Left colon (tissue), 2 donors: ENCODE measurements at regions not wholly inside any gene's neighbourhood (a gene's known extent, or its start where the extent isn't known, plus 50 kb on each side); places are given as distances from the start of the nearest gene placed in this dataset.

ENCODE experiments used
- ATAC-seq: fragments of 200-7000 bp; cut with Tn5 transposase; one replicate; pipeline ENCODE4 v1.9.1; 2020; ENCODE audit warnings: mild to moderate bottlenecking, moderate library complexity
- DNase-seq, 2 donors: peaks; one replicate each; pipeline ENCODE4 v3.0.0-alpha.2; 2020
- intact Hi-C, 2 donors: fragments of 100-400 bp; cut with DNase I in 1 of 2; cut with micrococcal nuclease in 1 of 2; formaldehyde crosslinking; loops; one replicate each; pipeline versions ENCODE4 v1.11.2 to v1.14.0; 2022; cut with DNase I, micrococcal nuclease
- donor health status: DM: no; HTN: no; CAD: no.
- donor health status: DM: yes; HTN: yes; CAD: no.

- ATAC-seq = no peak
- no peak for DNase-seq
- intact Hi-C loops = no loop called here
Measured at GRCh38 chr6:139549561-139550070, 175.2 kb upstream of the CITED2 start.

- intact Hi-C loops = no loop called here
- ATAC-seq (no peak), DNase-seq (no peak)
Measured at GRCh38 chr6:139547804-139548203, 173.4 kb upstream of the CITED2 start.

GRCh38 chr6:139547122-139547776 lies 172.8 kb upstream of the CITED2 start:
- ATAC-seq (no peak), DNase-seq (no peak)
- intact Hi-C loops = no loop called here

- DNase-seq = no peak
- intact Hi-C loops = no loop called here
- no peak for ATAC-seq
Measured at GRCh38 chr6:139546106-139546472, 171.6 kb upstream of the CITED2 start.

GRCh38 chr6:139545206-139546105 lies 171.0 kb upstream of the CITED2 start:
- intact Hi-C loops = no loop called here
- ATAC-seq (peak; percentile 29), DNase-seq (no peak)

- intact Hi-C loops = no loop called here
- no peak for DNase-seq
- ATAC-seq = no peak
Measured at GRCh38 chr6:139544701-139545057, 170.2 kb upstream of the CITED2 start.

- ATAC-seq = no peak
- no peak for DNase-seq
- intact Hi-C loops = no loop called here
Measured at GRCh38 chr6:139542351-139542750, 167.9 kb upstream of the CITED2 start.

- DNase-seq (no peak), ATAC-seq (no peak)
- intact Hi-C loops = no loop called here
Measured at GRCh38 chr6:139540894-139541293, 166.4 kb upstream of the CITED2 start.

GRCh38 chr6:139540276-139540675 lies 165.8 kb upstream of the CITED2 start:
- intact Hi-C loops = no loop called here
- no peak for ATAC-seq
- no peak for DNase-seq

GRCh38 chr6:139539852-139540251 lies 165.4 kb upstream of the CITED2 start:
- ATAC-seq (no peak), DNase-seq (peak; percentile 31 to 33)
- intact Hi-C loops = no loop called here

- intact Hi-C loops = no loop called here
- DNase-seq (no peak), ATAC-seq (no peak)
Measured at GRCh38 chr6:139538366-139538765, 163.9 kb upstream of the CITED2 start.

- peak; percentile 28 to 53 for DNase-seq
- ATAC-seq = peak; percentile 73
- intact Hi-C loops = no loop called here
Measured at GRCh38 chr6:139536751-139537617, 162.5 kb upstream of the CITED2 start.

GRCh38 chr6:139534472-139535115 lies 160.1 kb upstream of the CITED2 start:
- intact Hi-C loops = no loop called here
- DNase-seq (peak in 1 of 2 donors; percentile 46), ATAC-seq (peak; percentile 30)

- ATAC-seq (peak; percentile 90), DNase-seq (peak; percentile 75 to 82)
- intact Hi-C loops = no loop called here
Measured at GRCh38 chr6:139533573-139534471, 159.4 kb upstream of the CITED2 start.

- intact Hi-C loops = no loop called here
Measured at GRCh38 chr6:139533171-139533570, 158.7 kb upstream of the CITED2 start.

GRCh38 chr6:139531148-139532115 lies 157.0 kb upstream of the CITED2 start:
- no peak for DNase-seq
- intact Hi-C loops = no loop called here
- no peak for ATAC-seq

More at GRCh38 chr6:139533171-139533570, 158.7 kb upstream of the CITED2 start:
- ATAC-seq (peak; percentile 20), DNase-seq (no peak)

GRCh38 chr6:139530561-139530960 lies 156.1 kb upstream of the CITED2 start:
- ATAC-seq (no peak), DNase-seq (no peak)
- intact Hi-C loops = no loop called here
